Stimulated activated CD4-positive, alpha-beta T cell treated with anti-CD3 and anti-CD28 coated beads, Interleukin-12 subunit alpha, Interleukin-12 subunit beta, amount 100 ng/mL, for 24 hours (primary cell): ENCODE measurements at regions not wholly inside any gene's neighbourhood (a gene's known extent, or its start where the extent isn't known, plus 50 kb on each side); places are given as distances from the start of the nearest gene placed in this dataset.

Source experiments
- DNase-seq, 2 experiments: peaks; one replicate each; pipeline ENCODE4 v3.0.0-alpha.2; 2020; ENCODE audit warnings: low read depth in 2 of 2

DNA sequence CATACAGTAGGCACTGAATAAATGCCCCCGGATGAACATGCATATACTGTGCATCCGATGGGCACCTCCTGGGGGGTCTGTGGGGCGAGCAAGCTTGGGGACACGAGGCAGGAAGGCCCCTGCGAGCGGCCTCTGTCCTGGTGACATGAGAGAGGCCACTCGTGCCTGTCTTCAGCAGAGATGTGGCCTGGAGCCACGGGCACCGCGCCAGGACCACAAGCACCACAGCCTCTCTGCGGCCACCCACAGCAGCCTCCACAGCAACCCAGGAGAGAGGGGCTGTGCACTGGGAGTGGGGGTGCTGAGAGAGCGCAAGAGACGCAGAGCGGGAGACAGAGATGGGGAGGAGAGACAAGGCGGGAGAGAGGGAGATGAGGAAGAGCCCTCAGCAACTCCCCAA is 118.5 kb downstream of the RFLNA start:
- no peak for DNase-seq

- DNase-seq = no peak
Measured at GRCh38 chr12:124412646-124413015, 117.7 kb downstream of the RFLNA start.

DNA sequence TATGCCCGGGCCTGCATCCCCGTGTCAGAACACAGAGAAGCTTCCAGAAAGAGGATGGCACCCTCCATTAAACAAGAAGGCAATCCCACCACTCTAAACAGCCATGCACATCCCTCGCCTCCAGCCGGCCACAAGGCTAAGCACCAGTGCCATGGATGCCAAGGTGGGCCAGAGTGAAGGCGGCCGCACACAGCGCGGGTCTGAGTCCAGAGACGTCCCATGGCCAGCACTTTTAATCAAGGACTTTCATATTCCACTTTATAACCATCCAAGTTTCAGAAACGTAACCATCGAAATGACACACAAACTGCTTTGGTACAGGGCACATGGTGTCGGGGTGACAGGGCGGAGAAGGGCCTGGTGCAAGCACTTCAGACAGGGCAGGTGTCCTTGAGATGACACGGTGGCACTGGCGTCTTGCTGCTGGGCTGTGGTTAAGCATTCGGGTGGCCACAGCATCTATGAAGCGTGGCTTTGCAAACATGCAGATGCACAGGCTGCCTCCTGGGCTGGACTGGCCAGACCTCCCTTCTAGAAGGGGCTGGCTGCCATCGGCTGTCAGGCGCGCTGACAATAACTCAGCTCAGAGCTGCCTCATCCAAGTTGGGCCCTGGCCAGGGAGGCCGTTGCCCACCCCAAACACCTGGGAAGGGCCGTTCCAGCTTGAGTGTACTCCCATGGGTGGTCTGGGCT is 117.2 kb downstream of the RFLNA start:
- DNase-seq = no peak

- no peak for DNase-seq
Measured at GRCh38 chr12:124411281-124411878, 116.5 kb downstream of the RFLNA start.

GRCh38 chr12:124410354-124411175 is 115.7 kb downstream of the RFLNA start:
- DNase-seq = no peak

- DNase-seq = no peak
Measured at GRCh38 chr12:124408822-124409517, 114.1 kb downstream of the RFLNA start.

DNA sequence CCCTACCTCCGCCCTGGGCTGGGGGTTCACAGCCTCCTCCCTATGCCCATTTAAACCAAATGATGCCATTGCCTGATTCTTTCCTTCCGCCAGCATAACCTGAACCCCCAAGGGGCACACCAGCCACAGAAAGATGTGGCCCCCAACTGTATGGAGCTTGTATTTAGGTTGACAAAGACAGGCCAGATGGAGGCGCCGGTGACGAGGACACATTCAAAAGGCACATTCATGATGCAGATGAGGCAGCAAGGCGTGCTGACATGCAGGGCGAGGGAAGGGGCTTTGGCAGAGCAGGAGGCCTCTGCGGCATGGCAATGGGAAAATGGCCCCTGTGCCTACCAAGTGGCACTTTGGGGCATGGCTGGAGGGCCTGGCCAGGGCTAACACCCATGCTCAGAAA is 112.2 kb downstream of the RFLNA start:
- no peak for DNase-seq

DNA sequence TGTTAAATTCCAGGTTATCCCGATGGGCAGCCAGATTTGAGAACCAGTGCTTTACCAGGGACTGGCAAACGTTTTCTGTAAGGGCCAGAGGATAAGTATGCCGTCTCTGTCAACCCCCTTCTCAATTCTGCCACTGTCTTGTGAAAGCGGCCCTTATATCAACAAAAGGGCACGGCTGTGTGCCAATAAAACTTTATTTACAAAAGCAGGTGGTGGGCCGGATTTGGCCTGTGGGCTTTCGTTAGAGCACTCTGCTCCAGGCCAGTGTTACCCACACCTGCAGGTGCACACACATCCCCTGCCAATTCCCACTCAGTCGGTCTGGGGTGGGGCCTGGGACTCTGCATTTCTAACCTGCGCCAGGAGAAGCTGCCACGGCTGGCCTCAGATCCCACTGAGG is 111.2 kb downstream of the RFLNA start:
- no peak for DNase-seq

- DNase-seq = no peak
Measured at GRCh38 chr12:124405592-124405991, 110.7 kb downstream of the RFLNA start.

DNA sequence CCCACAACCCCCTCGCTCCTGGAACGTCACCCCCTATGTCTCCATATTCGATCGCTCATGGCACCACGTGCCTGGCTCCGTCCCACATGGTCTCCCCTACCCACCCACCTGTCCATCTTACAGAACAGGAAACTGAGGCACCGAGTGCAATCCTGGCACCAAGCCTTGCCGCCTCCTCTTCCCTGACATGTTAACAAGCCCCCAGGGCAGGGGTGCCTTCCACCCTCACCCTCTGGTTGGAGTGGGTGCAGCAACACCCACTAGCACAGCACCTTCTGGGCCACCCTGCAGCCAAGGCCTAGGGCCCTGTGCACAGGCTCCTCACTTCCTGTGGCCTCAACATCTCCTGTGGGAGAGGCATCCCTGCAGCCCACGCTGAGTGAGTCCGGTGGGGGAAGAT is 110.3 kb downstream of the RFLNA start:
- no peak for DNase-seq

- DNase-seq = no peak
Measured at GRCh38 chr12:124404162-124404784, 109.4 kb downstream of the RFLNA start.

- DNase-seq = no peak
Measured at GRCh38 chr12:124403273-124403672, 108.4 kb downstream of the RFLNA start.

GRCh38 chr12:124402248-124403066 is 107.6 kb downstream of the RFLNA start:
- no peak for DNase-seq

DNA sequence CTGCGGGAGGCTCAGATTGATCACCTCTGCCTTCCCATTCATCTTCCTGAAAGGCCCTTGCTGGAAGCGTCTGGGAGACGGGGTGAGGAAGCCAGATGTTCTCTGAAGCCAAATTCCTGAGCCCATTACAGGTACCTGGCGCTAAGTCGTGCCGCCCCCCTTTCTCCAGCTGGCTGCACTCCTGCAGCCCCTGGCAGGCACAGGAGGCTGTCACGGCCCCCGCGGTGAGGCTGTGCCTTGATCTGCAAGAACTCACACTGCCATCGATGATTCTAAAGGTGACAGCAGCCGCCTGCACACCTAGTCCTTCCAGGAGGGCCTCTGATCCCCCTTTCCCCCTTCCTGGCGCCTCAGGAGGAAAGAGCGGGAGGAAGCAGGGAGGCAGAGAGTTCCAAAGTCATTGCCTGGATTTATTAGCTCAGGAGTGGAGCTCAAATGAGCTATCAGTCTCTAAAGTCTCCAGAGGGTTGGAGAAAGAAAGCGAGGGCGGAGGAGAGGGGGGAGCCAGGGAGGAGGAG is 106.9 kb downstream of the RFLNA start:
- DNase-seq = no peak

GRCh38 chr12:124400124-124400523 is 105.2 kb downstream of the RFLNA start:
- no peak for DNase-seq

DNA sequence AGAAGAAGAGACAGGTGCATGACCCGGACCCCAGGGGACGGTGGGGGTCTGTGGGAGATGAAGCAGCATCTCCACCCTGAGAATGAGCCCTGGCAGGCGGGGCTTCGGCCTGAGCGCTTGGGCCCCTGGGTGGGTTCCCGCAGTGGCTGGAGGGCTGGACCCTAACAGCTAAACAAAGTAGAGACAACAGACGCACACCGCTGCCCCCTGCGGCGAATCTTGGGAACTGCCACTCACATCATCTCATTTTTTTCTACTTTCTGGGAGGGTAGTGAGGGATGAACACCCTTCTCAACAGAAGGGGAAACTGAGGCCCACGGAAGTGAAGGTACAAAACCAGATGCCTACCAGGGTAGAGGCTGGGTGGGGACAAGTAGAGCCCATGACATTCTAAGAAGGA is 104.7 kb downstream of the RFLNA start:
- no peak for DNase-seq

DNA sequence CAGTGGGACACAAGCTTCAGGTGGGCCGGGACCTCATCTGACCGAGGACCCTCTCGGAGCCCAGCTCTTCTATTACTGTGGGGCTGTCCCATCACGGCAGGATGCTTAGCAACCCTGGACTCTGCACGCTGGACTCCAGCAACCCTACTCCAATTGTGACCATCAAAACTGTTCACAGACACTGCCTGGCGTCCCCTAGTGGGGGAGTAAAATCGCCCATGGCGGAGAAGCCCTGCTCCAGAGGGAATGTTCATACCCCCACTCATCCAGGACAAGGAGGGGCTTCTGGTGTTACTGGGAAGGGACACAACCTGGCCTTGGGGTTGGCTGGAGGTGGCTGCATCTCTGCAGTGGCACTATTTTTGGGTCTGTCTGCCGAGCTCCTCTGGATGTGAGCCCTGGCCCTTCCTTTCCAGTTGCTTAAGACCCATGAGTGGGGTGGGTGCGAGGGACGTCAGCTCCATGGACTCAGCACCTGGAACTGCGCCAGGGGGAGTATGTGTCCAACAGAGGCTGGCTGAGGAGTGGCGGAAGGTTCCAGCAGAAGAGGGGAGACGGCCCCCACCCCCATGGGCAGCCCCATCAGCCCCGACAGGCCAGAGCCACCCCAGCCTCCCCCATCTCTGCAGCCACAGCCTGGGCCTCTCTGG is 103.8 kb downstream of the RFLNA start:
- no peak for DNase-seq

- no peak for DNase-seq
Measured at GRCh38 chr12:124397807-124398577, 103.1 kb downstream of the RFLNA start.

- no peak for DNase-seq
Measured at GRCh38 chr12:124397399-124397679, 102.4 kb downstream of the RFLNA start.
